ENCODE measurements at regions not wholly inside any gene's neighbourhood (a gene's known extent, or its start where the extent isn't known, plus 50 kb on each side); places are given as distances from the start of the nearest gene placed in this dataset.
A peak's percentile ranks its signal among the peaks of the same experiment; 100 is the strongest.

GRCh38 chr10:129032372-129033313, 434.4 kb upstream of the MGMT start:
- no peaks in the 10 kb centered on the region for H3K36me3 Mint-ChIP-seq (ENCODE audit: low read depth)
- peak overlapping the region; percentile 41 to 60 (median 59) for H3K27ac Mint-ChIP-seq
- H3K27me3 Mint-ChIP-seq (ENCODE audit: low read depth) = peaks cover 56% of the 10 kb centered on the region
- H3K4me3 Mint-ChIP-seq = peak overlapping the region in 1 of 3 experiments; percentile 65
- peaks cover 70% of the 10 kb centered on the region for H3K4me1 Mint-ChIP-seq
- H3K9me3 Mint-ChIP-seq = no peaks in the 10 kb centered on the region
- no peak for TF ChIP-seq CTCF (IDR thresholded peaks at IDR 0.05; ENCODE audit: unreplicated experiment in 3 of 3)

- no peaks in the 10 kb centered on the region for H3K36me3 Mint-ChIP-seq (ENCODE audit: low read depth)
- peaks cover 65% of the 10 kb centered on the region for H3K4me1 Mint-ChIP-seq
- H3K9me3 Mint-ChIP-seq = no peaks in the 10 kb centered on the region
- no peak overlapping the region for H3K4me3 Mint-ChIP-seq
- no peak for TF ChIP-seq CTCF (IDR thresholded peaks at IDR 0.05; ENCODE audit: unreplicated experiment in 3 of 3)
- peaks cover 57% of the 10 kb centered on the region for H3K27me3 Mint-ChIP-seq (ENCODE audit: low read depth)
- peak overlapping the region; percentile 25 to 60 (median 41) for H3K27ac Mint-ChIP-seq
Measured at GRCh38 chr10:129033340-129033739, 433.7 kb upstream of the MGMT start.

GRCh38 chr10:129033790-129034272, 433.2 kb upstream of the MGMT start:
- Mint-ChIP-seq H3K9me3 (no peaks in the 10 kb centered on the region), H3K27ac (peak overlapping the region; percentile 3 to 60 (median 25)), H3K4me3 (peak overlapping the region in 1 of 3 experiments; percentile 15), H3K36me3 (ENCODE audit: low read depth) (no peaks in the 10 kb centered on the region), H3K4me1 (peaks cover 63% of the 10 kb centered on the region), H3K27me3 (ENCODE audit: low read depth) (peaks cover 59% of the 10 kb centered on the region)
- no peak for TF ChIP-seq CTCF (IDR thresholded peaks at IDR 0.05; ENCODE audit: unreplicated experiment in 3 of 3)

GRCh38 chr10:129035052-129035827, 431.8 kb upstream of the MGMT start:
- H3K36me3 Mint-ChIP-seq (ENCODE audit: low read depth) = no peaks in the 10 kb centered on the region
- H3K4me1 Mint-ChIP-seq = peaks cover 48% of the 10 kb centered on the region
- H3K27me3 Mint-ChIP-seq (ENCODE audit: low read depth) = peaks cover 68% of the 10 kb centered on the region
- TF ChIP-seq CTCF (IDR thresholded peaks at IDR 0.05; ENCODE audit: unreplicated experiment in 3 of 3) = no peak
- peak overlapping the region in 1 of 3 experiments; percentile 16 for H3K4me3 Mint-ChIP-seq
- no peaks in the 10 kb centered on the region for H3K9me3 Mint-ChIP-seq
- H3K27ac Mint-ChIP-seq = no peak overlapping the region

GRCh38 chr10:129038522-129038921, 428.5 kb upstream of the MGMT start:
- no peaks in the 10 kb centered on the region for H3K9me3 Mint-ChIP-seq
- no peak overlapping the region for H3K4me3 Mint-ChIP-seq
- H3K27ac Mint-ChIP-seq = peak overlapping the region in 1 of 3 experiments; percentile 5
- TF ChIP-seq CTCF (IDR thresholded peaks at IDR 0.05; ENCODE audit: unreplicated experiment in 3 of 3) = no peak
- peaks cover 27% of the 10 kb centered on the region for H3K4me1 Mint-ChIP-seq
- H3K27me3 Mint-ChIP-seq (ENCODE audit: low read depth) = peaks cover 62% of the 10 kb centered on the region
- H3K36me3 Mint-ChIP-seq (ENCODE audit: low read depth) = no peaks in the 10 kb centered on the region
